ENCODE measurements at regions not wholly inside any gene's neighbourhood (a gene's known extent, or its start where the extent isn't known, plus 50 kb on each side); places are given as distances from the start of the nearest gene placed in this dataset.

DNA sequence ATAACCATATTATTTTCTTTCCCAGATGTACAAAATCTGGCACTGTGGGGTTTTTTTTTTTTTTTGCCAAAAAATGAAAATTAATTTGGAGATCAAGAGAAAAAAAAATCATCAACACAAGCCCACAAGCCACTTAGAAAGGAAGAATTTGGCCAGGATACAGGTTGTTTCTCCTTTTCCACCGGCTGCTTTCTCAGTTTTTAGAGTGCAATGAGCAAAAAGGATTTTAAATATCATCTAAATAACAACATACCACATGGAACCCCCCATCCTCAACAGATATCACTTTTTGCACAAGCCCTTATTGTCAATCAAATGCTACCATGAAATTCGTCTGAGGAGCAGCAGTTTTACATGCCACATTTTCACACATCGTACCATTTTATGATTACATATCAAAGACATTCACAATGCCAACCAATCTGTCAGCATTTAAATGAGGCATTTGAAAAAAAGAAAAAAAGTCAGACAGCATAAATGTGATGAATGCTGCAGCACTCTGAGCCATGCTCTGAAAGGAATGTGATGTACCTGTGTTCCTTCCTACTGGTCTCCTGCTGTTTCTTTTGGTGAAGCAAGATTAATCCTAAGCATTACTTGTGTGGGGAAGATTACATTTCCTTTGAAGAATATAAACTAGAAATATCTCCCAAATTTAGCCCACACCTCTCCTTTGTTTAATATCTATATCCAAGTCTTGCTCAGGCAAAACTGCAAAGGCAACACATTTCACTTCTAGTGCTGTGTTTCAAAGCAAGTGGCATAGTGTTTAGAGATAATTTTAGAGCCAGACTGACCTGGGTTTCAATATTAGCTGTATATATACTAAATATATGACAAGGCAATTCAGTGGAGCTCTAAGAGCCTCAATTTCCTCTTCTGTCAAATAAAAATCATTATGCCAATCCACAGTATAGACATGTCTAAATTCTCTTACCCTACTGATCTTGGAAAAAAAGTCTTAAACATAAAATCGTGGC is 391.3 kb downstream of the CMPK2 start:
- FAIRE-seq (no peak), DNase-seq (ENCODE audit: extremely low spot score, insufficient read length, low read depth) (no peak)

DNA sequence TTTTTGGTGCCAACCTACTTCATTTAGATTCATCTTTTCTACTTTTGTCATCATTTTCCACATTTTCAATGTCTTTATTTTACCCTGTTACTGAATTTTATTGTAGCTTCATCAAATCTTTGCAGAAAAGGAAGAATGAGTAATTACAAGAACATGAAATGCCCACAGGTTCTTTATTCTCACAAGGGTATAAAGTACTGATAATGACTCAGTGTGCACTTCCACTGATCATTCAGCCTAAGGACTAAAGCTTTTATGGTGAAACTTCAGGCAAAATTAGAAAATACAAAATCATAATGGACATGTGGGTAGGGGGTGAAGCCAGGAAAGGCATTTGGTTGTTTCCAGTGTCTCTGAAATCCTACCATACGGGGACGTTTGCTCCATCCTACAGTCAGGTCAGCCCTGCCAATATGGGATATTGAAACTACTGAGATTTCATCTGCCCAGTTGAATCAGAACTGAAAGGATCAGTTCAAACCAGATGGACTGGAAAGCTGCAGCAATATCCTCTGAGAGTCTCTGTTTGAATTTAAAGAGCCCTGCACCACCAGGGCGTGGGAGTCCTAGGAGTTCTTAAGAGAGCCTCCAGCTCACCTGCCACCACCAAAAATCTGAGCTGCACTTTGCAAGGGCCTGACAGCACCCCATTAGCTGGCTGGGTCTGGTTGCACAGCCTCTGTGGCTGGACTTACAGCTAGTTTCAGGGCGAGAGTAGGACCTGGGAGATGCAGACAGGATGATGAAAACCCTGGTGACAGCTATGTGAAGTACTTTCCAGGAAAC is 390.4 kb downstream of the CMPK2 start:
- no peak for FAIRE-seq
- DNase-seq (ENCODE audit: extremely low spot score, insufficient read length, low read depth), result no peak

- FAIRE-seq (no peak), DNase-seq (ENCODE audit: extremely low spot score, insufficient read length, low read depth) (no peak)
Measured at GRCh38 chr2:6480514-6480913, 385.2 kb downstream of the CMPK2 start.

DNA sequence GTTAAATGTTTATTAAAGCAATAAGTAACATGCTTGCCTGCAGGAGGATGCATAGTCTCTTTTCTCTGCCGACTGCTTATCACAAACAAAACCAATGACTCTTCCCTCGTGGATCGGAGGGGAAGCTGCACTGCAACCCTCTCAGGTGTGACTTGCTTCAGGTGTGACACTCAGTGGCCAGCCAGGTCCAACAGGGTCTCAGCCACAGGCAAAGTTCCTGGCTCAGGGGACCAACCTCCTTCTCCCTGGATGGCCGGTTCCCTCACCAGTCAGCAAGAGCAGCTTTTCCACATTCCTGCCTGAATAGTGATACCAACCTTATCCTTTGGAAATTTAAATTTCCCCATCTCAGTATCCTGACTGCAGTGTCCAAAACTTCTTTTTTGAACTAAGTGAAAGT is 383.5 kb downstream of the CMPK2 start:
- DNase-seq (ENCODE audit: extremely low spot score, insufficient read length, low read depth) (no peak), FAIRE-seq (no peak)

DNA sequence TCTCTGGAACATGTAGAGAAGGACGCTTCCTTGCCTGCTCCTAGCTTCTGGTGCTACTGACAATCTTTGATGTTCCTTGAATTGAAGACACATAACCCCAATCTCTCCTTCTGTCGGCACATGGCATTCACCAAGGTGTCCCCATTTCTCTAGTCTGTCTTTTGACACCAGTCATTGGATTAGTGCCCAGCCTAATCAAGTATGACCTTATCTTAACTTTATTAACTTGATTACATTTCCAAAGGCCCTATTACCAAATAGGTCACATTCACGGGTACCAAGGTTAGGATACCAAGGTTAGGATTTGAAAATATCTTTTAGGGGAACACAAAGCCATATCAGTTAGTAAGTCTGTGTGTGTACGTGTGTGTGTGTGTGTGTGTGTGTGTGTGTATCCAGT is 377.9 kb downstream of the CMPK2 start:
- no peak for FAIRE-seq

GRCh38 chr2:6492573-6492972 is 373.1 kb downstream of the CMPK2 start:
- FAIRE-seq (no peak), DNase-seq (ENCODE audit: extremely low spot score, insufficient read length, low read depth) (no peak)

More for the DNA sequence above, 377.9 kb downstream of the CMPK2 start:
- no peak for DNase-seq (ENCODE audit: extremely low spot score, insufficient read length, low read depth)

DNA sequence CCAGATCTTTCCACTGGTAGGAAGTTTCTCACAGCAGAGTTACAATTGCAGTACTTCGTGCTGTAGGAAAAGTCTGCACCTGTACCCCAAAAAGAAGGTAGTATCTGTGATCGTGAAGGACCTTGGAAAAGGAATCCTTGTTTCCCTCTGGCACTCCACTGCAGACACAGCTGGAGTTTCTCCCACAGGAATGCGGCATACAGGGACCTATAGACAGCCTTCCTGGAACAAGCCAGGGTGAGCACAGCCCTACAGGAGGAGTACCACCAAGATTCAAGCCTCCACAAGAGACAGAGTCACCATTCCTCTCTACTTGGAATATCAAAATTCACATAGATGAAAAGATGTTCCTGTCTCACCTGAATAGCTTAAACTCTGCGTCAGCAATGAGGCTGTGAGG is 372.4 kb downstream of the CMPK2 start:
- no peak for FAIRE-seq
- no peak for DNase-seq (ENCODE audit: extremely low spot score, insufficient read length, low read depth)

- DNase-seq (ENCODE audit: extremely low spot score, insufficient read length, low read depth), result no peak
- FAIRE-seq, result no peak
Measured at GRCh38 chr2:6493669-6494068, 372.0 kb downstream of the CMPK2 start.

GRCh38 chr2:6495466-6495865 is 370.2 kb downstream of the CMPK2 start:
- DNase-seq (ENCODE audit: extremely low spot score, insufficient read length, low read depth) (no peak), FAIRE-seq (no peak)

DNA sequence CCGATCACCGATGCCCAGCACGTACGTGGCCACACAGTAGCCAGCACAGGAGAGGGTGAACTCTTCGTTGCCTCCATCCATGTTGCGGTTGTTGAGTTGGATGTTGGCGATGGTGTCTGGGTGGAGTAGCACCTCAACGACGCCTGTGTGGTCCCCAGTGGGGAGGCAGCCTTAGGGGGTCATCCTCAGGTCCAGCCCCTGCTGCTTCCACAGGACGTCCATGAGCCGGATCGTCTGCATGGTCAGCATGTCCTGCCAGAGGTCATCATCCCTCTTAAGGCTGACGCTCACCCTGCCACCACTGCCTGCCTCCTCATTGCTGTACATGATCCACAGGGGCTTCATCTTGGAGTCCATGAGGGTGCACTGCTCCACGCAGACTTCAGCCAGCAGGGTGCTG is 369.3 kb downstream of the CMPK2 start:
- DNase-seq (ENCODE audit: extremely low spot score, insufficient read length, low read depth) (no peak), FAIRE-seq (no peak)

- DNase-seq (ENCODE audit: extremely low spot score, insufficient read length, low read depth) (no peak), FAIRE-seq (no peak)
Measured at GRCh38 chr2:6497048-6497447, 368.7 kb downstream of the CMPK2 start.

GRCh38 chr2:6498841-6499240 is 366.9 kb downstream of the CMPK2 start:
- DNase-seq (ENCODE audit: extremely low spot score, insufficient read length, low read depth) (no peak), FAIRE-seq (no peak)

DNA sequence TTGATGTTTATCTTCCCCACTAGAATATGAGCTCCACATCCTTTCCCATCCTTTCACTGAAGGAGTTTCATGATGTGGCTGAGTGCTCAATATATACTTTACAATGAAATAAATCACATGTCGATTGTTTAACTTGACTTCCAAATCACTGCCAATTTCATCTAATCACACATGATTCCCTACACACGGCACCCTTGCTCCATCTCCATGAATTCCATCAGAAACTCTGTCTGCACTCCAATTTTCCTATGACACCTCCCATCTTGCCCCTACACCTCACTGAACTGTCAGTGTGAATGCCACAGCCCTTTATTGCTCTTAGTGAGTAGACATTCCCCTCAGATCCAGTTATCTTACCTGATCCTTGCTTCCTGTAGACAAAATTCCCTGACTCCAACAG is 366.0 kb downstream of the CMPK2 start:
- DNase-seq (ENCODE audit: extremely low spot score, insufficient read length, low read depth) (no peak), FAIRE-seq (no peak)

- DNase-seq (ENCODE audit: extremely low spot score, insufficient read length, low read depth) (no peak), FAIRE-seq (no peak)
Measured at GRCh38 chr2:6506361-6506794, 359.3 kb downstream of the CMPK2 start.

DNA sequence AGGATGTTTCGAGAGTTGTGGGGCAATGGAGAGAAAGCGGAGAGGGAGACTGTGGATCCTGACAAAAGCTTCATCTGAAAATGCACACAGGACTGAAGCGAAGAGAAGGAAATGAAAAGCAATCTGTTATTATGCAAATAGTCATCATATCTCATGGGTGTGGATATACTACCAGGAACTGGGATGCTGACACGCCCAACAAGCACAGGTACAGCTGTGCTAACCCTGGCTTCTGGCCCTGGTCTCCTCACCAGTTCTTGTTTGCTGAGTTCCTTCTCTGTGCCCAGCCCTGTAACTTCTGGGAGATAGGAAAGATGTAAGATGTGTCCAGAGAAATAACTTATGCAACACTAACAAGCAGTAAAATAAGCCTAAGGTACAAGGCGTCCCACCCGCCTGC is 358.8 kb downstream of the CMPK2 start:
- no peak for FAIRE-seq

GRCh38 chr2:6510532-6510931 is 355.2 kb downstream of the CMPK2 start:
- FAIRE-seq (no peak), DNase-seq (ENCODE audit: extremely low spot score, insufficient read length, low read depth) (no peak)

More for the DNA sequence above, 358.8 kb downstream of the CMPK2 start:
- DNase-seq (ENCODE audit: extremely low spot score, insufficient read length, low read depth), result no peak

GRCh38 chr2:6512589-6512988 is 353.1 kb downstream of the CMPK2 start:
- DNase-seq (ENCODE audit: extremely low spot score, insufficient read length, low read depth) (no peak), FAIRE-seq (no peak)

- no peak for FAIRE-seq
- no peak for DNase-seq (ENCODE audit: extremely low spot score, insufficient read length, low read depth)
Measured at GRCh38 chr2:6516674-6517073, 349.0 kb downstream of the CMPK2 start.

DNA sequence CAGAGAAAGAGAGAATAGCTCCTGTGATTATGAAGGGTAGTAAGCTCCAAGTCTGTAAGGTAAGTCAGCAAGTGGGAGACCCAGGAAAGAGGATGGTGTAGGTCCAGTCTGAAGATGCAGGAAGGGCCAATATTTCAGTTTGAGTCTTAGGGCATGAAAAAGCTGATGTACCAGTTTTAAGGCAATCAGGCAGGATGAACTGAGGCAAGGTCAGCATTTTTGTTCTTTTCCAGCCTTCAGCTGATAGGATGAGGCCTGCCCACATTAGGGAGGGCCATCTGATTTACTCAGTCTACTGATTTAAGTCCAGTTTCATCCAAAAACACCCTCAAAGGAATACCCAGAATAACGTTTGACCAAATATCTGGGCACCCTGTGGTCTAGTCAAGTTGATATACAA is 347.3 kb downstream of the CMPK2 start:
- DNase-seq (ENCODE audit: extremely low spot score, insufficient read length, low read depth), result no peak
- no peak for FAIRE-seq

DNA sequence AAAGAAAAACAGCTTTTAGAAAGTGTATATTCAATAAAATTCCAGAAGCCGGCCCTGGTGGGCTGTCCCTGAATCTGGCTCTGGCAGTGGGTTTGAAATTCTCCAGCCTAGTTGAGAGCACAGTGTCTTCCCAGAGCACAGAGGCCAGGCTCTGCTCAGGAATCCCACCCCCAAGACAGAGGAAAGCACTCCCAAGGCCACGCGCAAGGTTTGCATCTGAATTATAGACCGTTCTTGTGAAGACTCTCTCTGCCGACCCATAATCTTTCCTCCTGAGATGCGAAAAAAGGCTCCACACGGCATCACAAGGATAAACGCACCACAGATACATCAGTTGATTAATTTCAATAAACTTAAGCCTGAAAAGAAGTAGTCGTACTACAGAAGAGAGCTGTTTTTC is 342.2 kb downstream of the CMPK2 start:
- FAIRE-seq (no peak), DNase-seq (ENCODE audit: extremely low spot score, insufficient read length, low read depth) (no peak)

Measured in GM18507 (cell line).